ENCODE measurements at regions not wholly inside any gene's neighbourhood (a gene's known extent, or its start where the extent isn't known, plus 50 kb on each side); places are given as distances from the start of the nearest gene placed in this dataset.

GRCh38 chr12:127311720-127312364 is 955.1 kb upstream of the TMEM132C start:
- POLR2A ChIA-PET = interaction anchor here (0.6 kb wide), 1 partner anchor 19 kb away, joined by 3 read pairs; no protein-coding TSS in a partner anchor
- Mint-ChIP-seq H3K27ac (ENCODE audit: low read depth, unreplicated experiment) (no peak overlapping the region), H3K4me1 (ENCODE audit: insufficient read depth, unreplicated experiment) (peaks cover 6% of the 10 kb centered on the region), H3K4me3 (ENCODE audit: unreplicated experiment) (no peak overlapping the region), H3K36me3 (ENCODE audit: insufficient read depth, unreplicated experiment) (no peaks in the 10 kb centered on the region), H3K27me3 (ENCODE audit: insufficient read depth, unreplicated experiment) (no peaks in the 10 kb centered on the region), H3K9me3 (ENCODE audit: unreplicated experiment) (no peaks in the 10 kb centered on the region)
- DNase-seq (ENCODE audit: unreplicated experiment) = no peak
- BruUV-seq (replicated peaks) = no TSS peak
- no peak for TF ChIP-seq CTCF (IDR thresholded peaks at IDR 0.05; ENCODE audit: unreplicated experiment)
- CTCF ChIA-PET = interaction anchor here (0.7 kb wide), 1 partner anchor 204 kb away, joined by 3 read pairs; no protein-coding TSS in a partner anchor
- intact Hi-C loops (cut with micrococcal nuclease) = no loop called here

- no peak for TF ChIP-seq CTCF (IDR thresholded peaks at IDR 0.05; ENCODE audit: unreplicated experiment)
- ChIA-PET CTCF (interaction anchor here (0.6 kb wide), 2 partner anchors 26 to 414 kb away, joined by 3 to 4 read pairs; no protein-coding TSS in a partner anchor), POLR2A (no interaction called here)
- intact Hi-C loops (cut with micrococcal nuclease) = no loop called here
- no peak overlapping the region for H3K4me3 Mint-ChIP-seq (ENCODE audit: unreplicated experiment)
- BruUV-seq (replicated peaks) = no TSS peak
- H3K27ac Mint-ChIP-seq (ENCODE audit: low read depth, unreplicated experiment) = no peak overlapping the region
- no peaks in the 10 kb centered on the region for H3K27me3 Mint-ChIP-seq (ENCODE audit: insufficient read depth, unreplicated experiment)
- no peaks in the 10 kb centered on the region for H3K9me3 Mint-ChIP-seq (ENCODE audit: unreplicated experiment)
- H3K4me1 Mint-ChIP-seq (ENCODE audit: insufficient read depth, unreplicated experiment) = no peaks in the 10 kb centered on the region
- no peaks in the 10 kb centered on the region for H3K36me3 Mint-ChIP-seq (ENCODE audit: insufficient read depth, unreplicated experiment)
- no peak for DNase-seq (ENCODE audit: unreplicated experiment)
Measured at GRCh38 chr12:127324681-127325080, 942.3 kb upstream of the TMEM132C start.

DNA sequence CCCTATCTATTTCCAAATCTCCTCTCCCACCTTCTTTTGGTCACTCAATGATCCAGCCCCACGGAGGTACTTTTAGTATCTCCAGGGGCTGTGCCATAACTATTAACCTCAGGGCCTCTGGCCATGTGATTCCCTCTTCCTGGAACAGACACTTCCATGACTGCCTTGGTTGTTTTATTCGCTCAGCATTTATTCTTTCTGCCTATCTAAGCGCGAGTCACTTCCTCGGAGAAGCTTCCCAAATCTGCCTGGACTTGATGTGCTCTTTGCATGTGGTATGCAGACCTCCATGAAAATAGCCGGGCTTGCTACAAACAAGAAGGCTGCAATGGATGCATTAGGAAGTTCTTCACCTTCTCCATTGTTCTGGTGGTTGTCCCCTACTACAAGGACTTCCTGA is 939.0 kb upstream of the TMEM132C start:
- POLR2A ChIA-PET = no interaction called here
- no peaks in the 10 kb centered on the region for H3K4me1 Mint-ChIP-seq (ENCODE audit: insufficient read depth, unreplicated experiment)
- no peak overlapping the region for H3K4me3 Mint-ChIP-seq (ENCODE audit: unreplicated experiment)

DNA sequence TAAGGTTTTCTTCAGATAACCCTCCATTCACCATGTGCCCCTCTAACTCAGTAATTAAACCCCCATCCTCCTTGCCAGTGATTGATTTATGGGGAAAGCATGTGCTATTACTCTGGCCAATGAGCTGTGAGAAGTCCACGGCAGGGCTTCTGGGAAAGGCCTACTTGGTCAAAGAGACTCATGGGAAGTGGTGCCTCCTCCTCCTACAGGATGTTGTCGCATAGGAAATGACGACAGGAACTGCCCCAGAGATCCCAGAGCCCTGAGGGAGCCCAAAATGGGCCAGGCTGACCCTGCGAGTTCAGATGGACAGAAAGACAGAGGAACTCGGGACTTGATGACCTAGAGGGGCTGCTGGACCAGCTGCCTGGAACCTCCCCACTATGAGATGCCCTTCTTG is 938.1 kb upstream of the TMEM132C start:
- TF ChIP-seq CTCF (IDR thresholded peaks at IDR 0.05; ENCODE audit: unreplicated experiment) = no peak
- Mint-ChIP-seq H3K4me1 (ENCODE audit: insufficient read depth, unreplicated experiment) (no peaks in the 10 kb centered on the region), H3K36me3 (ENCODE audit: insufficient read depth, unreplicated experiment) (no peaks in the 10 kb centered on the region), H3K27ac (ENCODE audit: low read depth, unreplicated experiment) (no peak overlapping the region), H3K4me3 (ENCODE audit: unreplicated experiment) (no peak overlapping the region), H3K27me3 (ENCODE audit: insufficient read depth, unreplicated experiment) (no peaks in the 10 kb centered on the region), H3K9me3 (ENCODE audit: unreplicated experiment) (no peaks in the 10 kb centered on the region)
- intact Hi-C loops (cut with micrococcal nuclease) = no loop called here
- CTCF ChIA-PET = interaction anchor here (1.2 kb wide), 1 partner anchor 454 kb away, joined by 3 read pairs; no protein-coding TSS in a partner anchor
- POLR2A ChIA-PET = no interaction called here
- BruUV-seq (replicated peaks) = no TSS peak
- DNase-seq (ENCODE audit: unreplicated experiment) = no peak

More for the DNA sequence above, 939.0 kb upstream of the TMEM132C start:
- Mint-ChIP-seq H3K9me3 (ENCODE audit: unreplicated experiment) (no peaks in the 10 kb centered on the region), H3K27me3 (ENCODE audit: insufficient read depth, unreplicated experiment) (no peaks in the 10 kb centered on the region), H3K36me3 (ENCODE audit: insufficient read depth, unreplicated experiment) (no peaks in the 10 kb centered on the region), H3K27ac (ENCODE audit: low read depth, unreplicated experiment) (no peak overlapping the region)
- TF ChIP-seq CTCF (IDR thresholded peaks at IDR 0.05; ENCODE audit: unreplicated experiment) = no peak
- CTCF ChIA-PET = interaction anchor here (1.2 kb wide), 1 partner anchor 453 kb away, joined by 3 read pairs; no protein-coding TSS in a partner anchor
- no peak for DNase-seq (ENCODE audit: unreplicated experiment)
- intact Hi-C loops (cut with micrococcal nuclease) = no loop called here
- no TSS peak for BruUV-seq (replicated peaks)
